ENCODE measurements at regions not wholly inside any gene's neighbourhood (a gene's known extent, or its start where the extent isn't known, plus 50 kb on each side); places are given as distances from the start of the nearest gene placed in this dataset.
A peak's percentile ranks its signal among the peaks of the same experiment; 100 is the strongest.
"Not testable (repeated sequence)": the region's sequence is repeated elsewhere in the genome, so short reads cannot be mapped to it uniquely, and the experiment has no call there.

- no peak for FAIRE-seq
Measured at GRCh38 chr5:129163810-129164378, 69.3 kb downstream of the ISOC1 start.

- no peak for FAIRE-seq
Measured at GRCh38 chr5:129170050-129170449, 75.5 kb downstream of the ISOC1 start.

DNA sequence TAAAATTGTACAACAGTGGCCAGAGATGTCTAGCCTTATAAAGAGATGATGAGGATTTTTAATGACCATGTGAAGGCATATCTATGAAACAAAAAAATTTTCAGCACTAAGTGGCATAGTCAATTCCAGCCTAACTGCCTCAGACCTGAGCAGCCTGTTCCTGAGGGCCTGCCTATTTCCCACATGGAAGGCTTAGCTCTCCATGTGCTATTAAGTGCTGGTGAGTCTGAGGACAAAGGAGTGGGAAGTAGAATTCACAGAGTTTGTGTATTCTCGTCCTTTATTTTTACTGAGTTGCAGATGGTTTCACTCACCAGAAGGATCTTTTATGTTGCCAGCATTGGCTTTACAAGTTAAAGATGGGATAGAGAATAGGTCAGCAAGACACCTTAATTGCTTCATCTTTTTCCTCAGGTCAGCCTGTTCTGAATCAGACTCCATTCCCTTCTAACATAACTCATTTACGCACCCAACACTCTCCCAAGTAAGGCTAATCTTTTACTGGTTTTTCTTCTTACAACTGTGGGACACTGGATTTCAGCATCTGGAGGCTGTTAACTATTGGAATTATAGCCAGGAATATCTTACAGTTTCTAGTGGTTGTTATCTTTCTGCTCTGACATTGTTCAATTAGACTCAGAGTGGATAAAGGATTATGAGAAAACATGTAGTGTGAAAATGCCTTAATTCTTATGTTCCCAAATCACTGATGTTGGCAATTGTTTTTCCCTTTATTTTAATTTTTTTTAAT lies 76.8 kb downstream of the ISOC1 start:
- FAIRE-seq, result no peak

DNA sequence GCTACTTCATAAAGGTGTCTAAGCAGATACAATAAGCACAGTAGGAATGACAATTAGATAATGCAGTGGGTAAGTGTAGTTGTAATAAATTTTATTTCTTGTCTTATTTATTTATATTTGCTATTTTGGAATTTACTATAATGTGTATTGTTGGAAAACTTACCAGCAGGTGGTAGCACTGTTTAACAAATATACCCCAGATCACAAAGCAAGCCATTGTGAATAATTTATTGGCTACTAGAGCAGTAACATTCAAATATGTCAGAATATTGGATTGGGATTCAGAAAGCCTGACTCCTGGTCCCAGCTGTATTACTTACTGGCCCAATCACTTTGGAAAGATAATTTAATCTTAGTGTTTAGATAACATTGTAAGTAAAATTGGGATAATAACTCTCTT lies 78.0 kb downstream of the ISOC1 start:
- no peak for FAIRE-seq

- peak; percentile 38 for FAIRE-seq
Measured at GRCh38 chr5:129173771-129174170, 79.2 kb downstream of the ISOC1 start.

DNA sequence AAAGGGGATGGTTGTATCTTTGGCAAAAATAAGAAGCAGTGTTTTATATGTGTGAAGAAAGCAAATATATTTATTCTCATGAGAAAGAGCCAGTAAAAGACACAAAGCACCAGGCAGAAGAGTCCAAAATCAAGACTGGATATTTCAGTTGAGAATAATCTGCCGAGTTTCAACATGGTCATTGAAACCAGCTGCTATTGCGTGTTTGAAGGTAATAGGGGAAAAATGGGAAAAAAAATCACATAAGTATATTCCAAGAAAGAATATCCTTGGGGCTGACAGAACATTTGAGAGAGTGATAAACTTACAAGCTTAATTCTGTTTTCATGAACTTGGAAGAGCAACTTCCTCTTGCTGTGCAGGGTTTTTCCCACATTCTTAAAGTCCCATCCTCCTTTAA lies 79.9 kb downstream of the ISOC1 start:
- FAIRE-seq, result no peak

DNA sequence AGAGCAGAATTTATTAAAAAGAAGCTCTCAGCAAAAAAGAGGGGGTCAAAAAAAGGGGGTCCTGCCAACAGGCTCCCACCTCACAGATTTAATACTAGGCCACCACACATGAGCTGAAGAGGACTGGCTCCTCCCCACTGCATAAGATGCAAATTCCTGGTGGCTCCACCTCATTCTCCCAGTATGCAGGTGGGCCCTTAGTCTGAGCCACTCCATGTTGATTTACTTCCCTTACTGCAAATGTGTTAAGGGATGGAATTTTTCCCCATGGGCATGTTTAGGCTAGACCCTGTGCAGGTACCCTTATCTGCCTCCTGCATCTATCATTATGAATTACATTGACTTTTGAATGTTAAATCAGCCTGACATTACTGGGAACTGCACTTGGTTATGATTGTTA lies 82.9 kb downstream of the ISOC1 start:
- no peak for FAIRE-seq

DNA sequence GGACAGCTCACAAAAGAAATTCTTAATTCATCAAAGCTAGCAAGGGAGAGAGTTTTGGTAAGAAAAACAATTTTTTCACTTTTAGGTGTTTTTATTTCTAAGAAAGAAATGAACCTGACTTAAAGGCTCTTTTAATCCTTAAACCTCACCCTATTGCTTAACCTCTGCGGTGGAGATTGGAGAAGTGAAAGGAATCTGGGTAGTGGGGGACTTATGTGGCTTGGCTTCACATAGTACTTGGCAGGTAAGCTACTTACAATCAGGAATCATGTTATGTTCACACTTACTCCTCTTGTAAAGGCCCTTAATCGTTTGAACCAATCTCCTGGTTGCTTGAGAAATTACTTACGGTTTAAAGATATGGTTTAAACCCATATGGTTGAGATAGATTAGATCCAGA lies 104.8 kb downstream of the ISOC1 start:
- no peak for FAIRE-seq

- no peak for FAIRE-seq
Measured at GRCh38 chr5:129204525-129204924, 110.0 kb downstream of the ISOC1 start.

- FAIRE-seq, result no peak
Measured at GRCh38 chr5:129216001-129216400, 121.5 kb downstream of the ISOC1 start.

DNA sequence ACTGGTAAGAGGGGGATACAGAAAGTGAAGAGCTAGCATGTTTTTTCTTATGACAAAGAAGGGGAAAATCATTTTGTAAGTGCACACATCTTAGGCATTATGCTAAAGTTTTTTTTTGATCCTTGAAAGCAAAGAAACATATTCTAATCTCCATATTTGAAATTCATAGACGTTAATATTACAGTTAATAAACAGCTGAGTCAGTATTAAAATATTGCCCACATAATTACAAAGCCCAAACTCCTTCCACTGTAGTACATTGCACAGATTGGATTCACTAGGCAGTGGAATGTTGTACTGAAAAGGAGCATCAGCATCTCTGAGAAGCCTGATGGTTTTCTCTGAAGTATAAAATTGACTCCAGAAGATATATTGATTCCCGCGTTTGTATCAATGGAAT lies 122.6 kb downstream of the ISOC1 start:
- no peak for FAIRE-seq

- no peak for FAIRE-seq
Measured at GRCh38 chr5:129223178-129223577, 128.6 kb downstream of the ISOC1 start.

DNA sequence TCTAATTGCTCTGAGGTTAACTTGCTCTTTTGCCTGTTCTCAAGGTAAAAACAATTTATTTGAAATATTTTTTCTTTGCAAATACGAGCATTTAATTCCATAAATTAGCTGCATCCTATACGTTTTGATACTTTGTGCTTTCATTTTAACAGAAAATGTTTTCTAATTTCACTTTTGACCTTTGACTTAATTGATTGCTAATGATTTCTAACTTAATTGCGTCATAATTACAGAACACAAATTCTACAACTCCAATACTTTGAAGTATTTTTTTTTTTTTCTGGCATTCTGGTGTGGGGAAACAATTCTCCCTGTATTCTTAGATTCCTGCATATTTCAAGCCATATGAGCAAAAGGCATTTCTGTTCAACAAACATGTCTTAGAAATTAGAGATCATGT lies 134.0 kb downstream of the ISOC1 start:
- no peak for FAIRE-seq

GRCh38 chr5:129241755-129242154 lies 147.2 kb downstream of the ISOC1 start:
- FAIRE-seq, result no peak

- no peak for FAIRE-seq
Measured at GRCh38 chr5:129243039-129243438, 148.5 kb downstream of the ISOC1 start.

DNA sequence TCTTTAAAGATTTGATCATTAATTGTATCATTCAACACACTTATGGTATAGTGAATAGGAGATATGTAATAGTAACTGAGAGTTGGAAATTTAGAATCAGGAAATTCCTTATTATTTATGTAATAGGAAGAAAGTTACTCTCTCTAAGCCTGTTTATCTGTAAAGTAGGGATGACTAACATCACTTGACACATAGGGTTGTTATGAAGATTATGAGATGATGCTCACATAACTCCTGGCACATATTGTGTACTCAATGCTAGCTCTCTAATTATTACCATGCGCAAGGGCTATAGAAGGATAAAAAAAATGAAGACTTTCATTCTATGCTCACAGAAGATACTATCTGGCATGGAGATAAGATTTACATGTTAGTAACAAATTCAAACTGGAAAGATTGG lies 149.9 kb downstream of the ISOC1 start:
- no peak for FAIRE-seq

GRCh38 chr5:129245489-129245888 lies 150.9 kb downstream of the ISOC1 start:
- no peak for FAIRE-seq

DNA sequence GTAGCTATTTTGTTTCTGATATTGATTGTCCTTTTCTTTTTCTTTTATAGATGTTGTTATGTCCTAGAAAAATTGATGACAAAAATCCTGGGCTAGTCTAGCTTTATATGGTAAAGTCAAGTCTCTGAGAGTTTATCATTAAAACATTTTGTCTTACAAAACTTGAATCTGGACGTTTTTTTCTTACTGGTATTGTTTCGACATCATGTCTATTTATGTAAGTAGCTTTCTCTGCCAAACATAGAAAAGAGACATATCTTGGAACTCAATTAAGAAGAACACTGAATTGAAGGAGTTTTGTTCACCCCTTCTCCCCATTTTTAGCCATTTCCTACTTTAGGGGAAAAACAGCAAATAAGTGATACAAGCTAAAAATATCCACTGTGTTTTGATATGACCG lies 151.5 kb downstream of the ISOC1 start:
- no peak for FAIRE-seq

GRCh38 chr5:129249886-129250285 lies 155.3 kb downstream of the ISOC1 start:
- FAIRE-seq, result no peak

DNA sequence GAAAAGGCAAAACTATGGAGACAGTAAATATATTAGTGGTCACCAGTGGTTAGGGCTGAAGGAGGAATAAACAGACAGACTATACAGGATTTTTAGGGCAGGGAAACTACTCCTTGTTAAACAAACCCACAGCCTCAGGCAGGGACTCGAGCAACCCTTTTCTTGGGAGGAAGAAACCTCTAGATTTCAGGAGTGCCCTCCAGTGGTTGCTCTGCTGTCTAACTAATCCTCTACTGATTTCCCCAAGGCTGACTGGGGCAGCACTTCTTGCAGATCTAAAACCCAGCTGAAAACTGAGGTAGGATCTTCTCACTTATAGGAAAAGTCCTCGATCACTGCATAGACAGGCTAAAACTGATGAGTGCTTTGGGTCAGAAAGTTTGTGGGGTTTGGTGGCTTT lies 176.8 kb downstream of the ISOC1 start:
- no peak for FAIRE-seq

- peak; percentile 97 for FAIRE-seq
Measured at GRCh38 chr5:129284010-129284409, 176.1 kb upstream of the ADAMTS19 start.

GRCh38 chr5:129294216-129294615 lies 165.9 kb upstream of the ADAMTS19 start:
- FAIRE-seq, result not testable (repeated sequence)

- no peak for FAIRE-seq
Measured at GRCh38 chr5:129306725-129307124, 153.4 kb upstream of the ADAMTS19 start.

- FAIRE-seq, result no peak
Measured at GRCh38 chr5:129322968-129323367, 137.1 kb upstream of the ADAMTS19 start.

GRCh38 chr5:129341306-129341705 lies 118.8 kb upstream of the ADAMTS19 start:
- FAIRE-seq, result no peak
